KBM-7 (cell line): ENCODE measurements at regions not wholly inside any gene's neighbourhood (a gene's known extent, or its start where the extent isn't known, plus 50 kb on each side); places are given as distances from the start of the nearest gene placed in this dataset.
"Not testable (repeated sequence)": the region's sequence is repeated elsewhere in the genome, so short reads cannot be mapped to it uniquely, and the experiment has no call there.

Source experiments
- DNase-seq: peaks from one replicate; pipeline ENCODE4 v3.0.0-alpha.2; 2015
- in situ Hi-C: fragments of 300-500 bp; cut with MboI; formaldehyde crosslinking; loops from 2 replicates; pipeline ENCODE4 v1.14.3; 2020; ENCODE audit warnings: low sequenced_read_pairs, low pct_unique_long_range_greater_than_20kb, mixed read lengths

DNA sequence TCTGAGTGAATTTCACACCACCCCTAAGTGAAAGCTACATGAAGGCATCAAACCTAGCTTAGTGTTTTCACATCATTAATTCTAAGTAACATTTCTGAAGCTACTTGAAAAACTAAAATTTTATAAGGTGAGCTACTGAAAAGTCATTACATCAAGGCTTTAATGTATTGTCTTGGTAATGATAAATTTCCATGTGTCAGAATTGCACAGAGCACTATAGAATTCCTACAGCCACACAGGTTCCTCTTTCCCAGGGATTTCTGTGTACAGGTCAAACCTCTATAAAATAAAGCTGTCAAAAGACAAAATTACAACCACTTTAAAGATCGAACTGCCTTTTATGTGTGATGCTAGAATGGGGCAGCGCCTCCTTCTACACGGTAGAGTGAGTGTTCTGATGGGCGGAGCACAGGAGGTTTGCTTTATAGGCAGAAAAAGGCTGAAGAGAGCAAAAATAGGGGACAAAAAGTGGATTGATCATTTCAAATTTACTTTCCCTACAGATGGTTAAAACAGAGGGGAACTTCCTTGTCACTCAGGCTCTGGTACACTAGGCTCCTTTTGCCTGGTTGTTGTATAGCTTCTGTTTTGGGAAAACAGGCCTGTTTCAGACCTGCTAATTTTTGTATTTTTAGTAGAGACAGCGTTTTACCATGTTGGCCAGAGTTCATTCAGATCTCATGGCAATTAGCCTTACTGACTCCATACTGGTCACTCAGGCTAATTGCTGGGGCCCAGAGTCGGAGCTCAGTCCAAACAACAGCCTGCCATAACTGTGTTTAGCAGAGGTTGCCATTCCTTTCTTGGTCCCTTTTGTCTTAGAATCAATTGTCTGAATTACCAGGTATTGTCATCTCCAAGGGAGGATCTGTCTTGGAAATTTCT lies 102.5 kb upstream of the BASP1 start:
- DNase-seq, result no peak
- in situ Hi-C loops, result no loop called here

DNA sequence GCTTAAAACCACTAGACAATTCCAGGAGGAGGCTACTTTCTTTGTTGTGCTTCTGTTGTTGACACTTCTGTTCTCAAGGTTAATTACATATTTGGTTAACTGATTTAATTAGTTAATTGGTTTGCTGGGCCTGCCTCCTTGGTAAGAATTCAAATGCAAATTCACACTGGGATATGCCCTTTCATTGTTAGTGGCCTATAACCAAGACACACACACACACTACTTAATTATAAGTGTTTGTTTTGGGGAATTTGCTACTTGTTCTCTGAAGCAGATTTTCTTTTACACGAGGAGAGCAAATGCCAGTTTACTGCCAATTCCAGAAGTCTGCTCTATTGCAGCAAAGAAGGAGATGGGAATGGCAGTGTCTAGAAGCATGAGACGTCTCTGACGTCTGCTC lies 101.6 kb upstream of the BASP1 start:
- in situ Hi-C loops, result no loop called here
- DNase-seq, result no peak

DNA sequence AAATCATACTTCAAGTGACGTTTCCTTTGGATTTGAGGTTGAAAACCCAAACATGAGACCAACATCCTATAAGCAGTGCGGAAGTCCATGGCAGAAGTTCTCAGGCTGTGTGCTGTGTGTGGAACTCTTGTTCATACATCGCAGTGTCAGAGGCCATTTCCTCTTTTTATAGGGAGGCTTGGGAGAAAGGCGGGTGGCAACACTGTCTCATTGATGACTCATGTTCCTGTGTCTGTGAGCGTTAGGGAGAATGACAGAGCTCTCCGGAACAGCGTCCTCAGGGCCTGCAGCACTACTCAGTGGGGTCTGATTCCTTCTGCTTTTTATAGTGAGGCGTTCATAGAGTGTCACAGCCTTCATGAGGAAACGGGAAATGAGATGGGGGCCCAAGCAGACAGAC lies 98.8 kb upstream of the BASP1 start:
- in situ Hi-C loops, result no loop called here
- DNase-seq, result peak; percentile 97

DNA sequence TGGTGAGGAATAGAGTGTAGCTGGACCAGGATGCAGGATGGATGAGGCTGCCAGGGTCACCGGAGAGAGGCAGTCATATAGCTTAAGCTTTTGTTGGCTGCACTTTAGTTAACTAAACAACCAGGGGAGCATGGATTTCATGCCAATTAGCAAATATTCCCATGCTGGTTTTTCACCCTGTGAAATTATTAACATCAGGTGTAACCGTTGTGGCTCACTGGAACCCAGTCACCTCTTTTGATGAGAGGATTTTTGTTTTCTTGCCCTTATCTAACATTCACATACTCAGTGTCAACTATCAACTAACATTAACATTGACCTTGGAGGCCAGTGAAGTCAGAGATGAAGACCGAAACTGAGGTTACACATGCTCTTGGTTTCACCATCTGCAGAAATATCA lies 97.2 kb upstream of the BASP1 start:
- in situ Hi-C loops, result no loop called here

DNA sequence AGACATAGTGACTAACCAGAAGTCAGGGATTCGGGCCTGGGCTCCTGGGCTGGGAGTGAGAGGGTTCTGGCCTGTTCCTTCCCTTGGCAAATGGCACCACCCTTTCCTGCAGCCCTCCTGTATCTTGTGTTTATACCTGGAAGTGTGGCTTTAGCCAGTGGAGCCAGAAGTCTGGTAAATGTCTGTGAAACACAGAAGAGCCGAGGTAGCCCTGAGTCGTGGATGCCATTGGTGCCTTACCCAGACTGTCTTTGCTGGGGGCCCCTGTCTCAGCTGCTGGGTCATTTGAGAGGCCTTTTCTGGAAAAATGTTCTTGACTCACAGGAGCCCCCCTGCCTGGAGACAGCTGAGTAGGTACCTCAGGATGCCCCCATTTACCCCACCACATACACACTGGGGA lies 95.7 kb upstream of the BASP1 start:
- in situ Hi-C loops, result no loop called here

More for the DNA sequence above, 97.2 kb upstream of the BASP1 start:
- no peak for DNase-seq

DNA sequence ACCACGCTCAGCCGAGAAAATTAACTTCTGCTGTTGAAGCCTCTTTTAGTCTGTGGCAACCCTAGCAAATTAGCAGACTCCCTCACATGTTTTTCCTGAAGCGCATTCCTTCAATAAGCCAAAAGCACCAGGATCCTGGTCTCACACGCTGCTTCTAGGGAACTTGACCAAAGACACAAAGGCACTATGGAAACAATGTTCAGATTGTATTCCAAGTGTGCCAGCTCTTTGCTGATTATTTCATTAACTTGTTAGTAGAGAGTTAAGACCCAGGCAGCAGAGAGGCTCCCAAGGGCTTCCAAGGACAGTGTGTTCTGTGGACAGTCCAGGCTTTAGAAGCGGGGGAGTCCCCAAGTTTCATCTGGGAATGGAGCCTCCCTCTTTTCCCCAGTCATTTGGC lies 94.4 kb upstream of the BASP1 start:
- in situ Hi-C loops, result no loop called here
- no peak for DNase-seq

More for the DNA sequence above, 95.7 kb upstream of the BASP1 start:
- no peak for DNase-seq

DNA sequence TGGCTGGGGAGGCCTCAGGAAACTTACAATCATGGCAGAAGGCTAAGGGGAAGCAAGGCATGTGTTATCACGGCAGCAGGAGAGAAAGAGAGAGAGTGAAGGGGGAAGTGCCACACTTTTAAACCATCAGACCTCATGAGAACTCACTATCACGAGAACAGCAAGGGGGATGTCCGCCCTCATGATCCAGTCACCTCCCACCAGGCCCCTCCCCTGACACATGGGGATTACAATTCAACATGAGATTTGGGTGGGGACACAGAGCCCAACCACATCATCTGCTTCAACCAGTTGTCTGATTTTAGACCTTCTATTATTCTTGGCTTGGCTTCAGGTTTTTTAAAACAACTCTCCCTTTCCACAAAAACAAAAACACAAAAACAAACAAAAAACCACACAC lies 93.7 kb upstream of the BASP1 start:
- peak; percentile 28 for DNase-seq
- in situ Hi-C loops, result not testable (repeated sequence)

DNA sequence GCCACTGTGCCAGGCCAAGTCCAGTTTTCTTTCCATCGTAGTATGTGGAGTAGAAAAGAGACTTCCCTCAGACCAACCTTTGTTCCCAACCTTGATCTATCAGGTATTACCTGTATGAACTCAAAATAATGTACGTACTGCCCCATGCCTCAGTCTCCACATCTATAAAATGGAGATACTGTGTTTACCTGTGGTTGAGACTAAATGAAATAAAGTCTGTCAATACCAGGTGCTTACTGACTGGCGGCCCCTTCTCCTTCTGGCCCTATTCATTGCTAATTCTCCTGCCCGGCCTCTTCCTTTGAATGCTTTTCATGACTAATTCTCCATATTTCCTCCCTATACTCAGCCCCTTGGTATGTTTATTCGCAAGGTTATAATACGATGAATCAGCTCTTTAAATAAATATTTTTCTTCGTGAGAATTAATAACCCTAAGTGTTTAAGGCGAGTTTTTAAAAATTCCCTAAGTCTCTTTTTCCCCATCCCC lies 89.6 kb upstream of the BASP1 start:
- no peak for DNase-seq
- in situ Hi-C loops, result no loop called here

DNA sequence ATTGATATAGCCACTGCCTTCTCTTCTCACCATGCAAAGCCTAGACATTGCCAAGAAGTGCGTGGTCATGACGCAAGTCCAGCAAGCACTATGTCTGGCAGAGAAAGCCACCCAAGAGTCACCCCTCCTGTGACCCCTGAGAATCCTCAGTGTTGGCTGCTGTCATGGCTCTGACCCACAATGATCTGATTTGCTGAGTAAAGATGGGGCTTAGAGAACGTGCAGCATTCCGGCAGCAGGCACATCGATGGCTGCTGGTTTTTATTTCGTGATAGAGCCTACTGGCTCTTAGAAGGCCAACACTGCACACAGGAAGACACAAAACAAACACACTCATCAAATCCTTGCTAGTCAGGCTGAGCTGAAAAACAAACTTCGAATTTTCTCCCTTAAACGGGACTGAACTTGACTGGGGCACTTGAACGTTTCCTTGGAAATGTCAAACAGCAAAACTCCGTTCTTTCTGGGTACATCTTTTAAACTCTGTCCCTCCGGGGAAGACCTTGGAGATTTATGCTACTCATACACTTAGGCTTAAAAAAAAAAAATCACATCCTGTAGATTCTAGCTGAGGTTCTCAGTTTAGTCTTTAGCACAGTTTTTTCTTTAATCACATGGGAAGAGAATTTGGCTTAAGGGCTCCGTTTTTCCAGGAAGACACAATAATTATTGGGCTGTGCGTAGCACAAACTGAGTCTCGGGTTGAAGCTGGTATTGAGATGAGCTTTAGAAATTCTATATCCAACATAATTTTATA lies 88.2 kb upstream of the BASP1 start:
- in situ Hi-C loops, result no loop called here
- no peak for DNase-seq

DNA sequence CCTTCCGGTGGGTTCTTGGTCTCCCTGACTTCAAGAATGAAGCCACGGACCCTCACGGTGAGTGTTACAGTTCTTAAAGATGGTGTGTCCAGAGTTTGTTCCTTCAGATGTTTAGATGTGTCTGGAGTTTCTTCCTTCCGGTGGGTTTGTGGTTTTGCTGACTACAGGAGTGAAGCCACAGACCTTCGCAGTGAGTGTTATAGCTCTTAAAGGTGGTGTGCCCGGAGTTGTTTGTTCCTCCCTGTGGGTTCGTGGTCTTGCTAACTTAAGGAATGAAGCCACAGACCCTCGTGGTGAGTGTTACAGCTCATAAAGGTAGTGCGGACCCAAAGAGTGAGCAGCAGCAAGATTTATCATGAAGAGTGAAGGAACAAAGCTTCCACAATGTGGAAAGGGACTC lies 87.1 kb upstream of the BASP1 start:
- peak; percentile 82 for DNase-seq
- in situ Hi-C loops, result not testable (repeated sequence)

DNA sequence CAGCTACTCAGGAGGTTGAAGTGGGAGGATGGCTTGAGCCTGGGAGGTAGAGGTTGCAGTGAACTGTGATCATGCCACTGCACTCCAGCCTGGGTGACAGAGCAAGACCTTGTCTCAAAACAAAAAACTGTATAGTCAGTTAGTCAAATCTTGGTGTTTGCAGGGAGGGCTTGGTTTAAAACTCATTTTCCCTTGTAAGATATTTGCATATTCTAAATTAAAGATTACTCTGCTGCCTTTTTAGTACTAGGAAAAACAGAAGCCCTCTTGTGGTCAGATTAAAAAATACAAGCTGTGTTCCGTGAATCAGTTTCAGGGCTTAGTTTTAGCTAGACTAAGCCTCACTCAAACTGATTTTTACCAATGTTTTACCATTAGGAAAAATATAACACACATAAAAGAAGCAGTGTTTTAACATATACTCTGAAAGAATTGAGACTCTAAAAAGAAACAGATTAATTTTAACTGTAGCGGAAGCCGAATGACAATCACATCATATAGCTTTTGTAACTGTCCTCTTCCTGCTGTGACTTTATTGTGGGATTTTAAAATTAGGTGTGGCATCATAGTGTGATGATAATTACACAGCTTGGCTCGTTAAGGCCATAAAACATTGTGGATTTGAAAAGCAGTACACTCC lies 84.9 kb upstream of the BASP1 start:
- in situ Hi-C loops, result no loop called here
- DNase-seq, result peak; percentile 46

DNA sequence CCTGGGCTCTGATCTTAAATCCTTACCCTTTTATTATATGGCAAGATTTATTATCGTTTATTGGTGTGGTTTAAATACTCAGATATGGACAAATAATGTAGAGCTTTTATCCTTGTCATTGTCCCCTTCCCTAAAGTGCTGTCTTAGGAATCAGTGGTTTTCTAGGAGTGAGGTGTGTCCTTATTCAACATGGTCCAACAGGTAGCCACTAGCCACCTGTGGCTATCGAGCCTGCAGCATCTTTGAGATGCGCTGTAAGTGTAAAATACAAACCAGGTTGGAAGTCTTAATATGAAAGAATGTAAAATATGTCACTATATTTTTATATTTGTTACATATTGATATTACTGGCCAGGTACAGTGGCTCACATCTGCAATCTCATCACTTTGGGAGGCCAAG lies 82.4 kb upstream of the BASP1 start:
- DNase-seq, result no peak
- in situ Hi-C loops, result no loop called here

DNA sequence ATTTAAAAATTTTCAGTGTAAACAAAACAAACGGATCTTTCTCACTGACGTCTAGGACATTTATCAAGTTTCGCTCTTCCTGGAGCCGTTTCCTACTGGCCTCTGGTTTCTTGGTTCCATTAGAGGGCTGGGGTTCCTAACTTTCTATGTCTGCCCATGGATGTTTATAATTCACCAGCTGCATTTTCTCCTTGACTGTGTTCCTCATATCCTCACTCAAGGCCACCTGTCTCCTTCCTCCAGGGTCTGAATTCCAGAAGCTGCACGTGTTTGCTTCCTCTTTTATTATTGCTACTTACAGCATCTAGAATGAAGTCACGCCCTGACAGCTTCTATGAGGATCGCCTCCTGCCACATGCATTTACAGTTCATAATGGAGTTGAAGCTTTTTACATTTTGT lies 74.1 kb upstream of the BASP1 start:
- in situ Hi-C loops, result no loop called here

DNA sequence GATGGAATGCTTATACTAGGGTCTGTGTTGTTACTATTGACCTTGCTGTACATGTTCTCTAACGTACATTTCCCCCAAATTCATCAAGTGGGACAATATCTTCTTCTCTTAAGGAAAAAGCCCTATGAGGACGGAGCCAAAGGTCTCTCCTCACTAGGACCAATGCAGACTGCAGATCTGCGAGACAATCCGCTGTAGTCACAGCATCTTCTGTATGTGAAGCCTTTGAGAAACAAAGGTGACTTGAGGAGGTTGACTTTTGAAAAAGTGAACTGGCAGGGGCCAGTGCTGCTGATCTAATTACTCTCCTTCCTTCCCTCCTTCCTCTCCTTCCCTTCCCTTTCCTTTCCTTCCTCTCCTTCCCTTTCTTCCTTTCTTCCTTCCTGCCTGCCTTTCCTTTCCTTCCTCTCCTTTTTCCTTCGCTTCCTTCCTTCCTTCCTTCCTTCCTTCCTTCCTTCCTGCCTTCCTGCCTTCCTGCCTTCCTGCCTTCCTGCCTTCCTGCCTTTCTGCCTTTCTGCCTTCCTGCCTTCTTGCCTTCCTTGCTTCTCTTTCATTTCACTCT lies 71.1 kb upstream of the BASP1 start:
- no peak for DNase-seq
- in situ Hi-C loops, result no loop called here

More for the DNA sequence above, 74.1 kb upstream of the BASP1 start:
- DNase-seq, result no peak

DNA sequence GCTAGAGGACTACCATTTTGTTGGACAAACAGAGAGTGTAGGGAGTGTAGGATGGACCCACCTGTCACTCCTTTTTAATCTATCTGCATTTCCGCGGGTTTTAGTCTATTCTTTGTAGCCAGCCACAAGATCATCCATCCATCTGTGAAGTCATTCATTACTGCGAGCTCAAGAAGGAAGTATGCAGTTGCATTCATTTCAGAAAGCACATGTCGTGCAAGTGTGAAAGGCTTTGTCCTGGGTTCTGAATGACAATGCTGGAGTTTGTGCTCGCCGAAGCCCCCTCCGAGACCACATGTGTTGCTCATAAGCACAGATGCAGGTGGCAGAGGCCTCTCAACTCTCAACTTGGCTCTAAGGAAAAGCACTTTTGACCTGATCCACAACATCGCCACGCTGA lies 70.3 kb upstream of the BASP1 start:
- DNase-seq, result no peak
- in situ Hi-C loops, result no loop called here

DNA sequence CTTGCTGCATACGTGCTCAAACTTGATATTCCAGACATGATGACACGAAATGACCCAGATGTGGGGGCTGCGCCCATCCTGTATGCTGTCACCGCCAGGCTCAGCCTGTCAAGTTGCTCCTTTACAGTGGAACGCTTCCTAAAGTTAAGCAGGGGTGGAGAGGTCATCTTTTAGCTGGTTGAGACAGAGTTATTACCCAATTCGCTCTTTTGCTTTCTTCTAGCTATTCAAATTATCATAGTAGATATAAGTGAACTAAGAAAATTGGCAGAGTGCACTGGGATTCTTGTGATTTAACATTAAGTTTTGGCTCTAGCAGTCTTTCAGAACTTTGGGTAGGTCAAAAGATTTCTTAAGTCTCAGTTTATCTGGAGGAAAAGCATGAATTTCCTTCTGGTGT lies 69.8 kb upstream of the BASP1 start:
- in situ Hi-C loops, result no loop called here
- DNase-seq, result no peak

DNA sequence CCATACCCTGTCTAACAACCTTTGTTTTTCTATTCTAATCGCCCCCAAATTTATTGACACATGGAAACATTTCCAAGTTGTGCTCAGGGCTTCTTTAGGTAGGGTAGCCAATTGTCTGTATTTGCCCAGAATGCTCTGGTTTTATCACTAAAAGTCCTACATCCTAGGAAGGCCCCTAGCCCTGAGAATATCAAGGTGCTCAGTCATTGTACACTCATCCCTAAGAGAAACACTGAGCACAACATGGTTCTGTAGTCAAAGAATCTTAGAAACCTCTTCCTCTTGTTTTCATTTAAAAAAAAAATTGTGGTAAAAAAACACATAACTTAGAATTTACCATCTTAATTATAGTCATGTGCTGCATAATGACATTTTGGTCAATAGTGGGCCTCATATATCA lies 69.0 kb upstream of the BASP1 start:
- DNase-seq, result no peak
- in situ Hi-C loops, result no loop called here

DNA sequence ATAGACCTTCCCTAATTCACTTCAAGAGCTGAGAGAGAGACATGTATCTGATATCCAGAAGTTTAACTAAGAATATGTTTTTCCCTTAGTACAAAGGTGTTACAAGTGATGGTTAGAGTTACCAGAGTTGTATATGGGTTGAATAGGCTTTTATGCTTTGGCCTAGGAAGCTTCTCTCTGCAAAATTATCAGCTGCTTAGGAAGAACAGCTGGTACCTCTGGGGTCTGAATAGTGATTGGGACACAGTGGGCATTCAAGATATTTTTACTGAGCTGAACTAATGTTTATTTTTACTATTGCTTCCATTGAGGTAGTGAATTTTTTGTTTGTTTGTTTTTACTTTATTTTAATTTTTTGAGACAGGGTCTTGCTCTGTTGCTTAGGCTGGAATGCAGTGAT lies 67.6 kb upstream of the BASP1 start:
- no peak for DNase-seq
- in situ Hi-C loops, result no loop called here

DNA sequence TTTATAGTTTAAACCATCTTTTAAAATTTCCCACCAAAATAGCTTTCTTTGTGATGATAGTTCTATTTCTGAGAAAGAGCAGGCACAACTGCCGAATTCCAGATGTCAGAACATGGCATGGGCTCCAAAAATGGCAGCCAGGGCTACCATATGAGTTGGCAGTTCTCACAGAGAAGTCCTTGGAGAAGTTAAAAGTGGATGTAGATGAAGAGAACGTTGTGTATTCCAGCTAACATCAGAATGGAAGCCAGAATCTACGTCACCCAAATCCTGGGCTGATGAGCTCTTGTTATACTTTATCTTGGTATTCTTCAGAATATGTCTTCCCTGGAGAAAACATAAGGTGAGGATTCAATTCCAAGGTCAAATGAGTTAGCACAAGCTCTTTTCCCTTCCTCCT lies 66.9 kb upstream of the BASP1 start:
- no peak for DNase-seq
- in situ Hi-C loops, result no loop called here

DNA sequence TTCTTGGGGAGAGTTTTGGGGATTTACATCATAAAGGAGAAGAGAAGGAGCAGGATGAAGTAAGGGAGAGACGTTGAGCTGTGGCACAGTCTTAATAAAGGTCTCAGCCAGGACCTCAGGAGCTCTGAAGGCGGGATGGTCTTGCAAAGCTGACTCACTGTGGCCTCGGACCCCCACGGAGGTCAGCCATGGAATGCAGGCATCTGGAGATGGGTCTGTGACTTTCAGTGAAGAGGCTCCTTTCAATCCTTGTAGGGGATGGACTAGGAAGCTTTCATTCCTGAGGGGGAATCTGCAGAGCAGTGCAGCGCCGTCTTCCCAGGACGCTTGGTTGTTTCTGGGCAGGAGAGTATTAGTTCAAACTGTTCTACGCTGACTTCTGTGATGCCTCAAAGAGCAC lies 65.7 kb upstream of the BASP1 start:
- no peak for DNase-seq
- in situ Hi-C loops, result no loop called here
